ENCODE measurements at regions not wholly inside any gene's neighbourhood (a gene's known extent, or its start where the extent isn't known, plus 50 kb on each side); places are given as distances from the start of the nearest gene placed in this dataset.

DNA sequence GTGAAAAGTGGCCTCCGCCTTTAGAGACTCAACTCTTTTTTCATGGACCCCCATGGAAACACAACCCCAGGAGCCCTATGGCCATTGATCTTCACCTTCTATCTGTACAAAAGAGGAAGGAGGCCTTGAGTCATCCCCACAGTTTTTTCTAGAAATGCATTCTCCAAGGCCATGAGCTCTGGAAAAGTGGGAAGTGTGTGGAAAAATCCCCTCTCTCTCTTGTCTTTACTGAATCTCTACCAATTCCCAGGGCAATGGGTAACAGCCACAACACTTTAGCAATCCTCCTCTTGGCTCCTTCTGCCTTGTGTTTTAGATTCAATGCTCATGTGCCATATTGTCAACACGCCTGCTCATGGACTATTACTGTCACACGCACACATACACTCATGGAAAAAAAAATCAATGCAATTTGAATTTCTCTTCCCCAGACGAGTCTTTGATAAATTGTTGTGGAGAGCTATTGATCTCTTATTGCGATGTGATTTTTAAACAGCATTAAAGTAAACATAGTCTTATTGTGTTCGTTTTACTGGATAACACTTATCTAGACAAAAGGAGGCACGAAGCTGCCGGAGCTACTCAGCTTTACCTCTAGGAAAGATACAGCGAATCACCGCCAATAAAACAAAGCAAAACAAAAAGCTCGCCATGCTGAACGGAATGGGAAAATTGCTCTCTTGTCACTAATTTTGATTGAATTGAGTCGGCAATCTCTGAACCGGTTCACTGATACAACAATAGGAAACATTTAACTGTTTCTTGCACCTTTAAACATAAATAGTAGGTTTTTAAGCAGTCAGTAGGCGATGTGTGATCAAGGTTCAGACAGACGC lies 260.3 kb downstream of the VRK1 start:
- no peak for DNase-seq (ENCODE audit: low read depth)
- TF ChIP-seq CTCF (conservative IDR thresholded peaks at IDR 0.05; ENCODE audit: low read depth, low read length), result no peak

DNA sequence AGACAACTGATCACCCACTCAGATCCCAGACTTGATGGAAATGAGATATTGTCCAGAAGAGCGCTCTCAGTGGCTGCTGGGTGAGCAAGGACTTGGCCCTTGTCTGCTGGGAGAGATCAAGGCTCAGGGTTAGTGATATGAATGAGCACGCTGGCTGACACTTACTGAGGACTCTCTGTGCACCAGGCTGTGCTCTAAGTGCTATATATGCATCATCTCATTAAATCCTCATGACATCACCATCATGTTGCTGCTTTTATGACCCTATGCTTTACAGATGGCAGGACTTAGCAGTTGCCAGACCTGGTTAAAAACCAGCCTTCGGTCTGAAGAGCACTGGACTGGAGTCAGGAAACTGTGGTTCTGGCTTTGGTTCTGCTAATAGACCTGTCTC lies 260.9 kb downstream of the VRK1 start:
- no peak for DNase-seq (ENCODE audit: low read depth)
- TF ChIP-seq CTCF (conservative IDR thresholded peaks at IDR 0.05; ENCODE audit: low read depth, low read length), result no peak
- H3K4me3 ChIP-seq (ENCODE audit: low read length), result no peak overlapping the region

More for the DNA sequence above, 260.3 kb downstream of the VRK1 start:
- H3K4me3 ChIP-seq (ENCODE audit: low read length), result no peak overlapping the region

DNA sequence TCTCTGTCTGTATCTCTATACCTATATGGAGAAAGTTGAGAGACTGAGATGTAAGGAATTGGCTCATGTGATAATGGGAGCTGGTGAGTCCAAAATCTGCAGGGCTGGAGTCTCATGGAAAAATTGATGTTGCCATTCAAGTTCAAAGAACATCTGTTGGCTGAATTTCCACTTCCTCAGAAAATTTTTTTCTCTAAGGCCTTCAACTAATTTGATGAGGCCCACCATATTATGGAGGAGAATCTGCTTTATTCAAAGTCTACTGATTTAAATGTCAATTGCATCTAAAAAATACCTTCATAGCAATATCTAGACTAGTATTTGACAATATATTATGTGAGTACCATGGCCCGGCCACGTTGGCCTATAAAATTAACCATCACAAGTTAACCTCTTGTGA lies 261.4 kb downstream of the VRK1 start:
- TF ChIP-seq CTCF (conservative IDR thresholded peaks at IDR 0.05; ENCODE audit: low read depth, low read length), result no peak
- no peak overlapping the region for H3K4me3 ChIP-seq (ENCODE audit: low read length)
- no peak for DNase-seq (ENCODE audit: low read depth)

DNA sequence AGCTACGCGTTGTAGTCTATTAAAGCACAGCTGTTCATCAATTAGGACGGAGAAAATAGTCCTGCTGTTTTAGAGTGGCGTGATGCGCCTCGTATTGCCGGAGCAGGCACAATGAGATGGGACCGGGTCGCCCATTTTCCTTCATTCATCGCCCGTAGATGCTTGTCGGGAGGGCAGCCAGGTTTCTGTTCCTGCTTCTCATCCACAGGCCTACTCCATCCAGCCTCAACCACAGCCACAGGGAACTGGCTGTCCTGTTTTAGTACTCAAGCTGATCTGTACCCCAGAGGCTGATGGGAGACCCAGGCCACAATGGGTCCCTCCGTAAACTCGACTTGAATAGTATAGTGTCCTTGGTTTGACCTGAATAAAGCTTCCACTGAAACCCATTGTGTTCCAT lies 264.0 kb downstream of the VRK1 start:
- no peak for TF ChIP-seq CTCF (conservative IDR thresholded peaks at IDR 0.05; ENCODE audit: low read depth, low read length)
- DNase-seq (ENCODE audit: low read depth), result no peak
- no peak overlapping the region for H3K4me3 ChIP-seq (ENCODE audit: low read length)

DNA sequence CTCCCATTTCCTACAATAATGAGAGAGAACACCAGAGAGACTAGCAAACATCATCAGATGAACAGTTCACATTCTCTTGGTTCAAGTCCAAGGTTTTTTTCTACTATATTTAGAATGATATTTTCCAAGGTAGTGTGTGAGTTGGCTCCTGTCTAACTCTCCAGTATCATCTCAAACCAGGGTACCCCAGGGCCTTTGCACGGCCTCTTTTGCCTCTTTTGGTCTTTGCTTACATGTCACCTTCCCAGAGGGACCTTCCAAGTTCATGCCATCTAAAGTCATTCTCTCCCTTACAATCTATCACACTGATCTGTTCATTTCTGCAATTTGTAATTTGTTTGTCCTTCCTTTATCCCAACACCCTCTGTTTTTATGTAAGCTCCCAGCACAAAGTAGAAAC lies 264.5 kb downstream of the VRK1 start:
- DNase-seq (ENCODE audit: low read depth), result no peak
- no peak for TF ChIP-seq CTCF (conservative IDR thresholded peaks at IDR 0.05; ENCODE audit: low read depth, low read length)
- no peak overlapping the region for H3K4me3 ChIP-seq (ENCODE audit: low read length)

GRCh38 chr14:97065305-97066067 lies 268.3 kb downstream of the VRK1 start:
- H3K4me3 ChIP-seq (ENCODE audit: low read length), result no peak overlapping the region
- TF ChIP-seq CTCF (conservative IDR thresholded peaks at IDR 0.05; ENCODE audit: low read depth, low read length), result no peak
- no peak for DNase-seq (ENCODE audit: low read depth)

All from retinal pigment epithelial cell (primary cell).